ENCODE measurements at regions not wholly inside any gene's neighbourhood (a gene's known extent, or its start where the extent isn't known, plus 50 kb on each side); places are given as distances from the start of the nearest gene placed in this dataset.
A peak's percentile ranks its signal among the peaks of the same experiment; 100 is the strongest.

GRCh38 chr18:10040287-10041011 is 126.6 kb downstream of the VAPA start:
- Histone ChIP-seq H3K9me1 (ENCODE audit: insufficient read depth, low read length) (no peaks in the 10 kb centered on the region), H2BK20ac (ENCODE audit: low read depth, low read length) (peak overlapping the region; percentile 43; the same call in 1 of the 2 replicates), H4K91ac (ENCODE audit: insufficient read depth, low read depth, low read length) (peak overlapping the region; percentile 10; the same call in 1 of the 2 replicates), H2AK5ac (ENCODE audit: low read depth, low read length) (no peak overlapping the region), H2AFZ (replicated peaks; ENCODE audit: low read length, poor library complexity) (no peak overlapping the region), H2BK120ac (ENCODE audit: low read depth, low read length) (peak overlapping the region; percentile 52; the same call in 1 of the 2 replicates), H3K23ac (ENCODE audit: low read depth, low read length) (peak overlapping the region; percentile 59; the same call in 1 of the 2 replicates), H3K14ac (replicated peaks; ENCODE audit: low read depth, low read length) (0 out of 2 replicates have a peak overlapping the region, but pooled peaks have one; percentile 37), H3K27ac (ENCODE audit: insufficient read depth, low read length) (peak overlapping the region; percentile 55; the same call in 1 of the 2 replicates), H2AK9ac (replicated peaks; ENCODE audit: low read depth, low read length, poor library complexity) (no peak overlapping the region), H3K79me1 (ENCODE audit: low read depth in 1 of 2, low read length in 2 of 2) (no peaks in the 10 kb centered on the region), H3K56ac (ENCODE audit: extremely low read depth, insufficient read depth, low read length) (no peak overlapping the region), H3K4ac (ENCODE audit: low read depth, low read length) (no peak overlapping the region; the same call in 1 of the 2 replicates), H3K4me3 (ENCODE audit: insufficient read depth, low read depth, low read length) (no peak overlapping the region), H4K5ac (ENCODE audit: low read depth, low read length) (no peak overlapping the region), H3K18ac (ENCODE audit: low read depth, low read length) (peak overlapping the region; percentile 6), H3K9ac (ENCODE audit: low read depth, low read length) (no peak overlapping the region), H3K4me2 (ENCODE audit: low read depth, low read length) (no peak overlapping the region), H4K8ac (ENCODE audit: low read depth in 2 of 2, low read length in 2 of 2) (peak overlapping the region in 1 of 2 experiments; percentile 41; a peak in 2 of 4 replicates), H3K9me3 (ENCODE audit: control insufficient read depth, insufficient read depth, low read length) (peaks cover 9% of the 10 kb centered on the region), H3K27me3 (ENCODE audit: control insufficient read depth, insufficient read depth, low read length) (no peaks in the 10 kb centered on the region), H4K20me1 (ENCODE audit: insufficient read depth, low read length) (no peaks in the 10 kb centered on the region), H3K36me3 (ENCODE audit: control insufficient read depth, insufficient read depth, low read length) (no peaks in the 10 kb centered on the region), H2BK15ac (ENCODE audit: low read depth, low read length) (peak overlapping the region; percentile 32; the same call in 1 of the 3 replicates), H3K4me1 (ENCODE audit: control insufficient read depth, insufficient read depth, low read length) (peaks cover under 1% of the 10 kb centered on the region; the same call in 1 of the 2 replicates), H2BK5ac (ENCODE audit: low read depth, low read length, poor library complexity, severe bottlenecking) (peak overlapping the region; percentile 33)
- WGBS, 2 experiments (ENCODE audit: extremely low coverage in 2 of 2, insufficient read length in 1 of 2), result 70% methylated on average over 2 of the region's 4 CpGs; no CpG with 5 or more reads in 1 of the 2 experiments
- intact Hi-C loops (cut with micrococcal nuclease), result loop anchor here (1.0 to 2.0 kb wide), 2 partner anchors 30 to 70 kb away; no protein-coding TSS in a partner anchor
- no TSS peak for BruUV-seq (replicated peaks)
- TF ChIP-seq FOS (IDR thresholded peaks at IDR 0.05; ENCODE audit: low read depth, low read length), result peak; percentile 16; the same call in 1 of the 2 replicates
- no peak for TF ChIP-seq BHLHE40 (IDR thresholded peaks at IDR 0.05; ENCODE audit: low read depth, low read length)
- in situ Hi-C loops (cut with MboI; ENCODE audit: low sequenced_read_pairs), result no loop called here
- ChIA-PET POLR2A (ENCODE audit: unreplicated experiment) (interaction anchor here (0.5 to 0.6 kb wide), 2 partner anchors 44 to 248 kb away, joined by 3 to 6 read pairs; no protein-coding TSS in a partner anchor), CTCF (interaction anchor here (0.6 to 1.0 kb wide), 3 partner anchors 10 to 425 kb away, joined by 3 to 4 read pairs (median 4); no protein-coding TSS in a partner anchor)
- ATAC-seq (ENCODE audit: low read depth) (peak; percentile 90), DNase-seq (peak; percentile 76)
- dilution Hi-C loops (cut with HindIII; ENCODE audit: low sequenced_read_pairs, unreplicated experiment), result no loop called here

All from IMR-90 (cell line).